ENCODE measurements at regions not wholly inside any gene's neighbourhood (a gene's known extent, or its start where the extent isn't known, plus 50 kb on each side); places are given as distances from the start of the nearest gene placed in this dataset.

DNA sequence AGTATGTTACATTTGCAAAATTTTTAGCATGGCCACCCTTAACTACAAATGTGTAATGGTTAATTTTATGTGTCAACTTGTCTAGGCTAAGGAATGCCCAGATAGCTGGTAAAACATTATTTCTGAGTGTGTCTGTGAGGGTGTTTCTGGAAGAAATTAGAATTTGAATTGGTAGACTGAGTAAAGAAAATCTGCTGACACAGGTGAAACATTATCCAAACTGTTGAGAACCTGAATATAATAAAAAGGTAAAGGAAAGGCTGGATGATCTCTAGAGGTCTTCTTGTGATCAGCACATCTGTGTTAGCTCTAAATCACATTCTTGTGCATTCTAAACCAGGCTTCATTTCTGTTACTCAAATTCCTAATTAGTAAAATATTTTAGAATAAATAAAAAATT is 100.8 kb downstream of the UCHL5 start:
- TF ChIP-seq ZNF121 (CRISPR knock-in tag; IDR thresholded peaks at IDR 0.05) (no peak), SMAD3 (CRISPR knock-in tag; IDR thresholded peaks at IDR 0.05; ENCODE audit: borderline replicate concordance) (no peak), CREB1 (CRISPR knock-in tag; IDR thresholded peaks at IDR 0.05) (no peak), CTCF (IDR thresholded peaks at IDR 0.05) (no peak), ESRRA (CRISPR knock-in tag; IDR thresholded peaks at IDR 0.05; ENCODE audit: borderline replicate concordance) (no peak)
- TF ChIP-seq, protein P1, sequence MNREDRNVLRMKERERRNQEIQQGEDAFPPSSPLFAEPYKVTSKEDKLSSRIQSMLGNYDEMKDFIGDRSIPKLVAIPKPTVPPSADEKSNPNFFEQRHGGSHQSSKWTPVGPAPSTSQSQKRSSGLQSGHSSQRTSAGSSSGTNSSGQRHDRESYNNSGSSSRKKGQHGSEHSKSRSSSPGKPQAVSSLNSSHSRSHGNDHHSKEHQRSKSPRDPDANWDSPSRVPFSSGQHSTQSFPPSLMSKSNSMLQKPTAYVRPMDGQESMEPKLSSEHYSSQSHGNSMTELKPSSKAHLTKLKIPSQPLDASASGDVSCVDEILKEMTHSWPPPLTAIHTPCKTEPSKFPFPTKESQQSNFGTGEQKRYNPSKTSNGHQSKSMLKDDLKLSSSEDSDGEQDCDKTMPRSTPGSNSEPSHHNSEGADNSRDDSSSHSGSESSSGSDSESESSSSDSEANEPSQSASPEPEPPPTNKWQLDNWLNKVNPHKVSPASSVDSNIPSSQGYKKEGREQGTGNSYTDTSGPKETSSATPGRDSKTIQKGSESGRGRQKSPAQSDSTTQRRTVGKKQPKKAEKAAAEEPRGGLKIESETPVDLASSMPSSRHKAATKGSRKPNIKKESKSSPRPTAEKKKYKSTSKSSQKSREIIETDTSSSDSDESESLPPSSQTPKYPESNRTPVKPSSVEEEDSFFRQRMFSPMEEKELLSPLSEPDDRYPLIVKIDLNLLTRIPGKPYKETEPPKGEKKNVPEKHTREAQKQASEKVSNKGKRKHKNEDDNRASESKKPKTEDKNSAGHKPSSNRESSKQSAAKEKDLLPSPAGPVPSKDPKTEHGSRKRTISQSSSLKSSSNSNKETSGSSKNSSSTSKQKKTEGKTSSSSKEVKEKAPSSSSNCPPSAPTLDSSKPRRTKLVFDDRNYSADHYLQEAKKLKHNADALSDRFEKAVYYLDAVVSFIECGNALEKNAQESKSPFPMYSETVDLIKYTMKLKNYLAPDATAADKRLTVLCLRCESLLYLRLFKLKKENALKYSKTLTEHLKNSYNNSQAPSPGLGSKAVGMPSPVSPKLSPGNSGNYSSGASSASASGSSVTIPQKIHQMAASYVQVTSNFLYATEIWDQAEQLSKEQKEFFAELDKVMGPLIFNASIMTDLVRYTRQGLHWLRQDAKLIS (CRISPR knock-in tag; IDR thresholded peaks at IDR 0.05; ENCODE audit: borderline replicate concordance): no peak

Data from WTC11 (cell line).